T-cell (primary cell): ENCODE measurements at regions not wholly inside any gene's neighbourhood (a gene's known extent, or its start where the extent isn't known, plus 50 kb on each side); places are given as distances from the start of the nearest gene placed in this dataset.

Source experiments
- ATAC-seq, 4 experiments: fragments of 200-7000 bp in 3 of 4; fragments of 150-1000 bp in 1 of 4; cut with Tn5 transposase; replicated peaks in 1 of 4; 1 replicate in 3 of 4; 2 replicates in 1 of 4; pipeline ENCODE4 v1.10.0; 2021; ENCODE audit warnings: moderate library complexity in 3 of 4, mild to moderate bottlenecking in 2 of 4, moderate number of reproducible peaks in 1 of 4
- CTCF ChIA-PET, 2 donors: fragments of 300-600 bp; sonication (Branson Sonifier 250); formaldehyde crosslinking; loops; one replicate each; lab custom pipeline; 2022; ENCODE audit warnings: antibody characterized with exemption in 2 of 2; lab: Charles Lee
- POLR2A ChIA-PET, 2 donors: fragments of 300-600 bp; sonication (Branson Sonifier 250); formaldehyde crosslinking; loops; one replicate each; lab custom pipeline; 2022; ENCODE audit warnings: antibody characterized with exemption in 2 of 2; lab: Charles Lee
- DNase-seq, 35 experiments: peaks; one replicate each; pipeline versions ENCODE4 v3.0.0 to v3.0.0-alpha.2; 2013 to 2023
- H3K27ac ChIP-seq: one replicate; pipeline ENCODE4 v1.5.1; 2013; ENCODE audit warnings: low read length
- H3K27me3 ChIP-seq, 2 experiments: replicated peaks in 1 of 2; 1 replicate in 1 of 2; 2 replicates in 1 of 2; pipeline versions ENCODE4 v1.6.1 to v1.7.0; 2013; ENCODE audit warnings: low read length in 1 of 2, mixed read lengths in 1 of 2; ENCODE audit not compliant: control insufficient read depth in 2 of 2, insufficient read depth in 2 of 2; ENCODE audit errors: extremely low read depth in 1 of 2
- H3K36me3 ChIP-seq, 2 donors: 1 replicate in 1 of 2; 2 replicates in 1 of 2; pipeline versions ENCODE4 v1.6.1 to v1.7.0; 2013; ENCODE audit warnings: low read length in 1 of 2; ENCODE audit not compliant: control insufficient read depth in 2 of 2, insufficient read depth in 1 of 2; ENCODE audit errors: extremely low read depth in 1 of 2
- H3K4me1 ChIP-seq, 2 experiments: 1 replicate in 1 of 2; 2 replicates in 1 of 2; pipeline versions ENCODE4 v1.6.1 to v1.7.0; 2013; ENCODE audit warnings: low read length in 2 of 2, mixed read lengths in 1 of 2; ENCODE audit not compliant: insufficient read depth in 2 of 2, control insufficient read depth in 1 of 2; ENCODE audit errors: extremely low read depth in 1 of 2
- H3K4me3 ChIP-seq, 2 donors: 1 replicate in 1 of 2; 2 replicates in 1 of 2; pipeline versions ENCODE4 v1.5.1 to v1.7.0; 2013; ENCODE audit warnings: mild to moderate bottlenecking in 2 of 2, low read length in 1 of 2, moderate library complexity in 1 of 2; ENCODE audit not compliant: control insufficient read depth in 1 of 2; ENCODE audit errors: extremely low read depth in 1 of 2
- H3K9me3 ChIP-seq: 2 replicates; pipeline ENCODE4 v1.7.0; 2013
- H3K27ac Mint-ChIP-seq, 2 donors: one replicate each; pipeline ENCODE4 v1.8.0; 2020 to 2021; ENCODE audit warnings: mild to moderate bottlenecking in 2 of 2, mixed read lengths in 2 of 2
- H3K27me3 Mint-ChIP-seq, 2 donors: one replicate each; pipeline ENCODE4 v1.8.0; 2021 to 2022; ENCODE audit warnings: mixed read lengths in 2 of 2
- H3K36me3 Mint-ChIP-seq: one replicate; pipeline ENCODE4 v1.8.0; 2021; ENCODE audit warnings: mixed read lengths
- H3K4me1 Mint-ChIP-seq, 3 donors: one replicate each; pipeline ENCODE4 v1.8.0; 2020 to 2022; ENCODE audit warnings: mixed read lengths in 3 of 3, mild to moderate bottlenecking in 1 of 3
- H3K4me3 Mint-ChIP-seq, 3 donors: one replicate each; pipeline ENCODE4 v1.8.0; 2020 to 2022; ENCODE audit warnings: mild to moderate bottlenecking in 3 of 3, mixed read lengths in 3 of 3, moderate library complexity in 3 of 3
- H3K9me3 Mint-ChIP-seq, 3 donors: one replicate each; pipeline ENCODE4 v1.8.0; 2020 to 2022; ENCODE audit warnings: mixed read lengths in 3 of 3
- WGBS: methylation state at CpG from one replicate; pipeline ENCODE4 v1.1.5; 2013; ENCODE audit warnings: missing lambda C conversion rate; ENCODE audit not compliant: insufficient coverage; 5-methylcytosine and 5-hydroxymethylcytosine counted together

DNA sequence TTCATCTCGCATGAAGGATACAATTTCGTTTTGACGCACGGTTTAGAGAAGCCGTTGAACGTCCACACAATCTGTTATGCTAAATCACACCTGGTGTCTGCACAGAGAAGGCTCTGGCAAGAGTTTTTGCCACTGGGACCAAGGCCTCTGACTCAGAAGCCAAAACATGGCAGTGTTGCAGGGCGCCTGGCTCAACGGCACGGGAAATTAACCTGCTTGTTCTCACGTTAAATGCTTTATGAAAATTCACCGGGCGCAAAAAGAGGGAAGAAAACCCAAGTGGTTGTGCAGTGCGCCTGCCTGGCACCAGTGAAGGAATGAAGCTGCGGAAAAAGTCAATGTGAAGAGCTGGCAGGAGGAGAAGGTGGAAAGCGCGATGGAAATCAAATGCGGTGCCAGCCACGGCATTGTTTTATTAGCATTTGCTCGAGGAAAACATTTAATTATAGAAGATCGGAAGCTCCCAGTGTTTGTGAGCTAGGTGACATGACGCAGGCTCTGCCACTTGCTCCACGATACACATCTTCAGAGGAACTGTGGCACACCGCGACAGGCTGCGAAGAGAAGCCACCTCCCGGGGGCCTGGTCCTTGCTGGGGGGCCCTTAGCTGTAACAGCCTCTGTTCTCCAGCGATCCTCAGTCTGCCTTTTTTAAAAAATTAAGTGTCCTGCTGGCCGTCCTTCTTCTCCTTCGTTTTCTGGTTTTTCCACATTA lies 126.2 kb downstream of the ZIC5 start:
- H3K4me1 ChIP-seq, result no peaks in the 10 kb centered on the region

DNA sequence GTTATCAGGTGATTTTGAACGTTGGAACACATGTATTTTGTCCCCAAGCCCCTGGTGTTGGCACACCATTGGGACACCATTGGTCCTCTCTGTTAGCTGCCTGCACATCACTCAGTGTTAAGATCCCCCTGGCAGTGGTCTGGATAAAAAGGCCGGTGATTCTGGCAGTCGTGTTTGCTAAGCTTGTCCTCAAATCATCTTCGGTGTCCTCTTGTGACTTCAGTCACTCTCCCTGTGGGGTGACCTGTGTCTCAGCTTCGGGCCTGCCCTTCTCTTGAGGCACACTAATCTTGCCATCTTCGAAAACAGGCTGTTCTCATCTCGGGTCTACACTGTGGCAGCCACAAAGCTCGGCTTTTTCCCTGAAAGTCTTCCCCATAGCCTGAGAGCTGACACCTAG lies 127.1 kb downstream of the ZIC5 start:
- Histone ChIP-seq H3K27me3 (no peaks in the 10 kb centered on the region), H3K36me3 (no peaks in the 10 kb centered on the region), H3K4me1 (no peaks in the 10 kb centered on the region), H3K4me3 (no peak overlapping the region), H3K27ac (no peak overlapping the region), H3K9me3 (no peaks in the 10 kb centered on the region)
- ChIA-PET CTCF (no interaction called here), POLR2A (no interaction called here)
- Mint-ChIP-seq H3K9me3 (no peaks in the 10 kb centered on the region), H3K27me3 (no peaks in the 10 kb centered on the region), H3K4me1 (peaks cover 0 to 7% (median 0%) of the 10 kb centered on the region in 3 donors), H3K27ac (no peak overlapping the region), H3K36me3 (peaks cover 14% of the 10 kb centered on the region), H3K4me3 (no peak overlapping the region)
- ATAC-seq (no peak), DNase-seq (no peak)
- WGBS, result 79% methylated on average over 8 of the region's 8 CpGs

More for the DNA sequence above, 126.2 kb downstream of the ZIC5 start:
- H3K27me3 Mint-ChIP-seq, result no peaks in the 10 kb centered on the region
- ChIA-PET CTCF (no interaction called here), POLR2A (no interaction called here)
- H3K4me1 Mint-ChIP-seq, result peaks cover 0 to 7% (median 0%) of the 10 kb centered on the region in 3 donors
- no peak overlapping the region for H3K4me3 ChIP-seq
- no peak overlapping the region for H3K27ac Mint-ChIP-seq
- no peak for DNase-seq
- no peak overlapping the region for H3K27ac ChIP-seq
- H3K36me3 Mint-ChIP-seq, result peaks cover 16% of the 10 kb centered on the region
- H3K27me3 ChIP-seq, result no peaks in the 10 kb centered on the region
- no peak overlapping the region for H3K4me3 Mint-ChIP-seq
- no peaks in the 10 kb centered on the region for H3K9me3 ChIP-seq
- 92% methylated on average over 26 of the region's 29 CpGs for WGBS
- H3K36me3 ChIP-seq, result no peaks in the 10 kb centered on the region
- no peaks in the 10 kb centered on the region for H3K9me3 Mint-ChIP-seq
- no peak for ATAC-seq

DNA sequence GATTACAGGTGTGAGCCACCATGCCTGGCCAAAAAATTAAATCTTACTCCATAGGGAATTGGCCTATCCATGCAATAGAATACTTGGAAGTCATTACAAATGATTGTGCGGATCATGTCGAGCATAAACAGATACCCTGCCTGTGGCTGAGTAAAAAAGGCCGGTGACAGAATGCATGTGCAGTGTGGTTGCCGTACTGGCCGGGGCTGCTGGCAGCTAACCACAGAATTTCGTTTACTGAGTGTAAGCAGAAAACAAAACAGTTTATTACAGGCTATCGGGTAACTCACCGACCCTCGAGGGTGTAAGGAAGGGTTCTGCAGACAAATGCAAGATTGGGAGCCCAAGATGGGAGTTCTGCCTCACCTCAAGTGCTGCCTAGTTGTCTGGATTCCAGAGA lies 127.7 kb downstream of the ZIC5 start:
- Histone ChIP-seq H3K27me3 (no peaks in the 10 kb centered on the region), H3K36me3 (no peaks in the 10 kb centered on the region), H3K4me1 (no peaks in the 10 kb centered on the region), H3K27ac (no peak overlapping the region), H3K9me3 (no peaks in the 10 kb centered on the region), H3K4me3 (no peak overlapping the region)
- Mint-ChIP-seq H3K4me1 (peaks cover 0 to 7% (median 0%) of the 10 kb centered on the region in 3 donors), H3K4me3 (no peak overlapping the region), H3K36me3 (peaks cover 15% of the 10 kb centered on the region), H3K9me3 (no peaks in the 10 kb centered on the region), H3K27me3 (no peaks in the 10 kb centered on the region), H3K27ac (no peak overlapping the region)
- 89% methylated on average over 9 of the region's 9 CpGs for WGBS
- ChIA-PET CTCF (no interaction called here), POLR2A (no interaction called here)
- no peak for ATAC-seq
- DNase-seq, result no peak

DNA sequence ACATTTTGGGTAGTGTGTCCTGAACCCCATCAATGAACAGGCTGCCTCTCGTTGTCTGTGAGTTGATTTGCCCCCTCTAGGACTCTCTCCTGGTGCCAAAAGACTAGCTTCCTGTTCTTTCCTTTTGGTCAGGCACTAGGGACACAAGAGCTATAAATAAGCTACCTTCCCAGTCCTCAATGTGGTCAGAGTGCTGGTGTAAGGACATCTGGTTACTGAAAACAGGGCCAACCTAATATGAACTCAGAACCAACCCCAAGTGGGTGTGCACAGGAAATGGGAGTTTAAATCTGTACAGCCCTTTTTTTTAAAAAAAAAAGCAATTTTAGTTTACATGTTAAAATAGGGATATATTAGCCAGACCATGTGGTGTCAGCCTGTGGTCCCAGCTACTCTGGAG lies 129.2 kb downstream of the ZIC5 start:
- CTCF ChIA-PET, result no interaction called here
- Mint-ChIP-seq H3K4me1 (peaks cover 0 to 7% (median 0%) of the 10 kb centered on the region in 3 donors), H3K4me3 (no peak overlapping the region), H3K9me3 (no peaks in the 10 kb centered on the region), H3K27ac (no peak overlapping the region), H3K36me3 (peaks cover 22% of the 10 kb centered on the region), H3K27me3 (no peaks in the 10 kb centered on the region)
- Histone ChIP-seq H3K9me3 (no peaks in the 10 kb centered on the region), H3K27me3 (no peaks in the 10 kb centered on the region), H3K4me3 (no peak overlapping the region), H3K36me3 (no peaks in the 10 kb centered on the region), H3K4me1 (no peaks in the 10 kb centered on the region), H3K27ac (no peak overlapping the region)
- ATAC-seq (no peak), DNase-seq (no peak)
- WGBS, result no CpG with 5 or more reads among the region's 1 CpG
- POLR2A ChIA-PET, result no interaction called here

DNA sequence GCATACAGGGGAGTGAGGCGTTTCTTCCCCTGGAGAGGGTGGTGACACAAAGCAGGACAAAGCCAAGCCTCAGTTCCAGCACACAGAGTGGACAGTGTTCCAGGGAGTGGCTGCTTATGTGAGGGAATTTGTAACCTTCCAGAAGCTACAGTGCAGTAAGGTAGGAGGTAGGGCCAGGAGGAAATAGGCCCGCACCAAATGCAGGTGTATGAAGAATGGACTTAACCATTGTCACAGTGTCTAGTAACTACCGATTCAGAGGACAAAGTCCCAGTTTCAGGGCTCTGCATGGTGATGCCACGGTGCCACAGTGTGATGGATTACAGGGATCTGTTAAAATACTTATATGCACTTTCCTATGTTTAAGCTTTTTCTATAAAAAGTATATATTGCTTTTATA lies 135.3 kb downstream of the ZIC5 start:
- H3K27me3 Mint-ChIP-seq, result no peaks in the 10 kb centered on the region
- H3K9me3 Mint-ChIP-seq, result no peaks in the 10 kb centered on the region
- WGBS, result 80% methylated on average over 1 of the region's 4 CpGs
- H3K4me1 ChIP-seq, result peaks cover 0 to 9% of the 10 kb centered on the region in 2 experiments
- H3K27ac ChIP-seq, result no peak overlapping the region
- POLR2A ChIA-PET, result no interaction called here
- CTCF ChIA-PET, result interaction anchor here in 1 of 2 donors (0.6 kb wide), 1 partner anchor 35 kb away, joined by 3 read pairs; no protein-coding TSS in a partner anchor
- peaks cover 22% of the 10 kb centered on the region for H3K36me3 Mint-ChIP-seq
- H3K9me3 ChIP-seq, result no peaks in the 10 kb centered on the region
- H3K4me3 Mint-ChIP-seq, result no peak overlapping the region
- no peaks in the 10 kb centered on the region for H3K27me3 ChIP-seq
- no peak for ATAC-seq
- H3K4me3 ChIP-seq, result no peak overlapping the region
- H3K4me1 Mint-ChIP-seq, result peaks cover 2 to 9% (median 7%) of the 10 kb centered on the region in 3 donors
- no peaks in the 10 kb centered on the region for H3K36me3 ChIP-seq
- no peak overlapping the region for H3K27ac Mint-ChIP-seq
- DNase-seq, result no peak

DNA sequence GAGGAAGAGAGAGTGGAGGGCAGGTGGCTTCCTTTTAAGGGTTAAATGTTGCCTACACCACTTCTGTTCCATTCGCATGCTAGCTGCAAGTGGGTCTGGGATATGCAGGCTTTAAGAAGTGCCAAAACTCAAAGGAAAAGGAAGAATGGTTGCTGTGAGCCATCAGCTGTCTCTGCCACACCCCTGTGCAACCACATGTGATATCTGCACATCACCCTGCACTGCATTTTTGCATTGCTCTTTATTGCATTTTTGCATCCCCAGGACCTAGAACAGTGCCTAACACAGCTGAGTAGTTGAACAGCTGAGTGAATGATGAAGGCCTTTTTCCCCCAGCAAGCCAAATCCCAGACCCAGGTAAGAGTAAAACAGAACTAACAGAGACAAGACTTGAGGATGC lies 136.1 kb downstream of the ZIC5 start:
- CTCF ChIA-PET, result interaction anchor here in 1 of 2 donors (0.6 kb wide), 1 partner anchor 164 kb away, joined by 3 read pairs; no protein-coding TSS in a partner anchor
- Histone ChIP-seq H3K27me3 (no peaks in the 10 kb centered on the region), H3K4me3 (no peak overlapping the region), H3K4me1 (peaks cover 0 to 9% of the 10 kb centered on the region in 2 experiments), H3K27ac (no peak overlapping the region), H3K9me3 (no peaks in the 10 kb centered on the region), H3K36me3 (no peaks in the 10 kb centered on the region)
- Mint-ChIP-seq H3K27ac (no peak overlapping the region), H3K36me3 (peaks cover 26% of the 10 kb centered on the region), H3K9me3 (no peaks in the 10 kb centered on the region), H3K4me3 (no peak overlapping the region), H3K4me1 (peaks cover 2 to 9% (median 7%) of the 10 kb centered on the region in 3 donors), H3K27me3 (no peaks in the 10 kb centered on the region)
- ATAC-seq (no peak), DNase-seq (no peak)
- POLR2A ChIA-PET, result no interaction called here
- no CpG with 5 or more reads among the region's 1 CpG for WGBS
